GM21528 (cell line): ENCODE measurements at regions not wholly inside any gene's neighbourhood (a gene's known extent, or its start where the extent isn't known, plus 50 kb on each side); places are given as distances from the start of the nearest gene placed in this dataset.
"Not testable (repeated sequence)": the region's sequence is repeated elsewhere in the genome, so short reads cannot be mapped to it uniquely, and the experiment has no call there.

Experiments used
- ATAC-seq: cut with Tn5 transposase; IDR thresholded peaks from one replicate; pipeline ENCODE4 v1.9.1; 2021; ENCODE audit warnings: mild to moderate bottlenecking, moderate library complexity; ENCODE audit not compliant: unreplicated experiment, low FRiP score

- ATAC-seq: no peak
Observed at GRCh38 chr5:117010574-117010973, 436.0 kb upstream of the SEMA6A start.

GRCh38 chr5:116998024-116998423, 423.4 kb upstream of the SEMA6A start:
- ATAC-seq: no peak

- ATAC-seq: no peak
Observed at GRCh38 chr5:116992681-116993080, 418.1 kb upstream of the SEMA6A start.

GRCh38 chr5:116989995-116990394, 415.4 kb upstream of the SEMA6A start:
- no peak for ATAC-seq

- ATAC-seq: no peak
Observed at GRCh38 chr5:116982035-116982434, 407.4 kb upstream of the SEMA6A start.

GRCh38 chr5:116980581-116980980, 406.0 kb upstream of the SEMA6A start:
- ATAC-seq: no peak

- no peak for ATAC-seq
Observed at GRCh38 chr5:116976767-116977166, 402.1 kb upstream of the SEMA6A start.

GRCh38 chr5:116971131-116971530, 396.5 kb upstream of the SEMA6A start:
- no peak for ATAC-seq

- no peak for ATAC-seq
Observed at GRCh38 chr5:116970318-116970717, 395.7 kb upstream of the SEMA6A start.

- no peak for ATAC-seq
Observed at GRCh38 chr5:116964438-116964837, 389.8 kb upstream of the SEMA6A start.

- no peak for ATAC-seq
Observed at GRCh38 chr5:116961021-116961420, 386.4 kb upstream of the SEMA6A start.

GRCh38 chr5:116959843-116960242, 385.2 kb upstream of the SEMA6A start:
- ATAC-seq: no peak

GRCh38 chr5:116953251-116953930, 378.8 kb upstream of the SEMA6A start:
- ATAC-seq: no peak

- ATAC-seq: no peak
Observed at GRCh38 chr5:116951219-116951618, 376.6 kb upstream of the SEMA6A start.

- peak; percentile 99 for ATAC-seq
Observed at GRCh38 chr5:116947691-116948528, 373.3 kb upstream of the SEMA6A start.

- not testable (repeated sequence) for ATAC-seq
Observed at GRCh38 chr5:116945613-116946382, 371.2 kb upstream of the SEMA6A start.

GRCh38 chr5:116944183-116944582, 369.6 kb upstream of the SEMA6A start:
- ATAC-seq: no peak

GRCh38 chr5:116942622-116943021, 368.0 kb upstream of the SEMA6A start:
- ATAC-seq: no peak

- no peak for ATAC-seq
Observed at GRCh38 chr5:116939641-116940040, 365.0 kb upstream of the SEMA6A start.

GRCh38 chr5:116938488-116938887, 363.9 kb upstream of the SEMA6A start:
- no peak for ATAC-seq

GRCh38 chr5:116935561-116936162, 361.0 kb upstream of the SEMA6A start:
- no peak for ATAC-seq
